ENCODE measurements at regions not wholly inside any gene's neighbourhood (a gene's known extent, or its start where the extent isn't known, plus 50 kb on each side); places are given as distances from the start of the nearest gene placed in this dataset.

DNA sequence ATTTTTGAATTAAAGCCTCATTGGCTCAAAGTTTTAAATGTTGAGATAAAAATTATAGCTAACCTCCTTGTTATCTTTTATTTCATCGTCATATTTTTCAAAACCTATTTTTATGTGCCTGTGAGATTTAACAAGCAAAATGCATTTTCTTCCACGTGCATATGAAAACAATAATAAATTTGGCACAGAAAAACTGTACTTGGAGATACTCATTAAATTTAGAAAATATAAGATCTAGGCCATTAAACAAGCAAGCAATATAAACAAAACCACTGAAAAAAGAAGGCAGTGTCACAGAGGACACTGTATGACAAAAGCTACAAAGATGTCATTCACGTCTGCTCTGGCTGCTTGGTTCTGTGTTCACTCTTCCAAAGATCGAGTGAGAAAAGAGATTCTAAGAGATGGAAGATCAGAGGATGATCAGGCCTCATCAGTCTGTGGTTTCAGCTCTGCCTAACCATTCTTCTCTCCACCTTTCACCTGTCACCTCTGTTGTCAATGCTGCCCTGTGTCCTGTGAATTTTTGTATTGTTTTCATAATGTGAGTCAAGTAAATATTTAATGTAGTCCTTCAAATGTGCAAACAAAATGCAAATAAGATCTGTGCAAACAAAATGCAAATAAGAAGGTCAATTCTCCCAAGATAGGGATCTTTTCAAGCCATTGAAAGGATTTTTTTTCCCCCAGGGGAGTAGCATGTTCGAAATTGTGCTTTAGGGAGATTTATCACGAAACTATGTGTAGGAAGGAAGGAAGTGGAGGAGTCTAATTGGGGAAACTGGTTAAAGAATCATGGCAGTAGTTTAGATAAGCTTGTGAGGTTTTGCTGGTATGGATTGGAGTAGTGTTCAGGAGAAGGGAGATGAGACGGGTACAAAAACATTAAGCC lies 138.7 kb upstream of the RBMS1 start:
- DNase-seq: no peak

DNA sequence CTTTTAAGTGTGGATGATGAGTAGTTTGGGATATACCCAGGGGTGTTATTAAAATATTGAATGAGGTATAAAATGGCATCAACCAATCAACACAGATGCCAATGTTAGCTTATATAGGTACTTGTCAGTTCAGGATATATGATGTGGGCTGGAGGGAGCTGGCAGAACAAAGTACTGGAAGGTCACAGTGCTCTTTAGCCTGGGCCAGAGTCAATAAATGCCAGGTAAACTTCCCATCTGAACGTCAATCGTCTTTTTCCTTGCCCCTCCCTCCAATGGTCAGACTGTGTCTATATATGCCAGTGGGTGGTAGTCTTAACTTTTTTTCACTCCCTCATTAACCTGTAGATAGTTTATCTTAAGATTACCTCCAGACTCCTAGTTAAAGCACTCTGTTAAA lies 140.8 kb upstream of the RBMS1 start:
- DNase-seq: no peak

DNA sequence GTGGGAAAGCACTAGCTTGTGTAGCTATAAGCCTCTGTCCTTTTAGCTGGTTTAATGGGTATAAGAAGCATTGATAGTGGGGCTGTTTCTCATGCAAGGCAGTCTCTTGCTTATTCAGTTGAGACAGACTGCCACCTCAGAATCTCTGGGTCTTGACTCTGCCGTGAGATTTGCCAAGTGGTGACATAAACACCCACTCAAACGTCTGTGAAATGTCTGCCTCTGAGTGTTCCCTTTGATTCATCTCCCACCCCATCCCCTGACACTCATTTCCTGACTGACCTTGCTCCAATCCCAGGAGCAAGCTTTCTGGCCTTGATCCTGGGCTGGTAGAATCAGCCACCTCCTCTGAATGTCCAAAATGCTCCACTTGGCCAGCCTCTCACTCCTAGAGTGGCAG lies 141.9 kb upstream of the RBMS1 start:
- no peak for DNase-seq

DNA sequence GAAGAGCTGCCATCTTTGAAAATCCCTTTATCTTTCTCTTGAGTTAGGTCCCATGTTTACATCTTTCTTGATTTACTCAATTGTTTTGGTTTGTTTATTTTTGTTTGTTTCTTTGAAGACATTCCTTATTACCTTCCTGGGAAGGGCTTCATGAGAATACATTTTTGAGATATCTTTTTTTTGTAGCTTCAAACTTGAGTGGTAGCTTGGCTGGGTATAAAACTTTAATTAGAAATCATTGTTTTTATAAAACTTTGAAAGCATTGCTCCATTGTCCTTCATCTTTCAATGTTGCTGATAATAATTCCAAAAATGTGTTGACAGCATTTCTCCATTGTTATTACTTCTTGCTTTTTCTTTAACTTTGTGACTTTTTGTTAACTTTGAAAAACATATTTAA lies 145.9 kb upstream of the RBMS1 start:
- no peak for DNase-seq

DNA sequence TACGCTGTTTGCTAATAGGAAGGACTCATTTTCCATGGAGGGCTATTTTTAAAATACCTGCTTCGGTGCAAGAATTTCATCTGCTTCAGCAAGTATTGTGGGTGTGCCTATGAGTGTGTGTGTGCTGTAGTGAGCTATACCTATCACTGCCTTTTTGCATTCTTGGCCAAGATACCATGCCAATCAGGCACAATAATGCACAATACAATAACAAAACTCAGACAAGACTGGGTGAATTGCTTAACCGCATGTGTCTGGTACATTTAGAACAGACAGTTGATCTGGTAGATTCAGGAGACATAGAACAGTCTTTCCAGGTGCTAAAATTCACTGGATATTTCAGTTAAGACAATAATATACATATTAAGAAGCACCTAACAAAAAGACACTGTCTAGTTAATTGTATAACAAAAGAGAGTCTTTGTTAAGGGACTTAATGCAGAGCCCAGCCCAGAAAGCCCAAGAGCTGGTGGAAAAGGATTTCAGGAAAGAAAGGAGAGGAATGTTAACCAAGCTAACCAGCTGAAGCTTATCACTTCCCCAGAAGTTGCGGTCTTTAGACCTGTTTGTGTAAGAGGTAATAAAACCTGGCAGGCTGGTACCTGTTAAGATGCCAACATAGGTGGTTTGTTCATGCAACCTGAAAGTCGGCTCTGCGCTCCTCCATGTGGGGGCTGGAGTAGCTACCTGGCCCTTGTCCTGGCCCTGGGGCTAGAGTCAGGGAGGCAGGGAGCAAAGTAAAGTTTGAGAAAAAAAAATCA lies 153.3 kb upstream of the RBMS1 start:
- no peak for DNase-seq

DNA sequence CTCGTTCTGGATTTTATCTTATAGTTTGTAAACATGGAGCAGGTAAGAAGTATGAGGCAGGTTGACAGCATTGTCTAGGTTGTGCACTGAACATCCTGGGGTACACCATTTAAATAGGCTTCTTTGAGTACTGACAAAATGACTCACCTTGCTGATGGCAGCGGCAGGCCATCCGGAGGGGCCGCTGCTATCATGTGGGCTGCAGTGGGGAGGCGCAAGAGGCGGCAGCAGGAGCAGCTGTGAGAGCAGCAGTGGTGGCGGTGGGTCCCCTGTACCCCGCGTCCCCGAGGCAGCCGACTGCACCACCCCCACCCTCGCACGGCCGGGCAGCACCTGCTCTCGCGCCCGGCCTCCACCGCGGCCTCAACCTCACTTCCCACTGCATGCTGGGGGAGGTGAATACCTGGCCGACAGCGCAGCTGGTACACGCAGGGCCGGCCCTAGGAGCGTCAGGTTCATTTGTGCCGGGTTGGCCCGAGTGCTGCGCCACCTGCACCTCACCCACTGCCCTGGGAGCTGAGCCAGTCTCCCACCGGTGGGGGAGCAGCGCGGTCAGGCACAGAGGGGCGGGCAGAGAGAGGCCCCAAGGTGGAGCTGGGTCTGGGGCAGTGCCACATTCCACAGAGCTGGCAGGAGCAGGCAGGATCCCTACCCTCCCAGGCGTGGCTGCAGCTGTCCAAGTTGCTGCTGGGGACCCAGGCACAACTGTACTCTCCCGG lies 154.5 kb upstream of the RBMS1 start:
- no peak for DNase-seq

DNA sequence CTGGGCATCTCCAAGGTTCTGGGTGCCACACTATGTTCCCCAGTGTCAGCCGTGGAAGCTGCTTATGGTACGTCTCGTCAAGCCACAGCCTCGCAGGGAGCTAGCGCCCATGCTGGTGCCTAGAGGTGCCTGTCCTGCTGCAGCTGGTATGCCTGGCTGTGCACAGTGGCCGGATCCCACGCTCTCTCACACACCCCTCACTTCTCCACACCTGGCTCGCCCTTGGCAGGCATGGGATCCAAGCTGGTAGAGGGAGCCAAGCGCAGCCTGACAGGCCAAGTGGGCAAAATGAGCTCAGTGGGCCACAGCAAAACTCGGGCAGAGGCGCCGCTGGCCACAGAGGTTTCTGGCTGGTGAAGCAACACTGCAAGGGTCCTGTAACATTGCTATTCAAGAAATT lies 156.1 kb upstream of the RBMS1 start:
- DNase-seq: no peak

DNA sequence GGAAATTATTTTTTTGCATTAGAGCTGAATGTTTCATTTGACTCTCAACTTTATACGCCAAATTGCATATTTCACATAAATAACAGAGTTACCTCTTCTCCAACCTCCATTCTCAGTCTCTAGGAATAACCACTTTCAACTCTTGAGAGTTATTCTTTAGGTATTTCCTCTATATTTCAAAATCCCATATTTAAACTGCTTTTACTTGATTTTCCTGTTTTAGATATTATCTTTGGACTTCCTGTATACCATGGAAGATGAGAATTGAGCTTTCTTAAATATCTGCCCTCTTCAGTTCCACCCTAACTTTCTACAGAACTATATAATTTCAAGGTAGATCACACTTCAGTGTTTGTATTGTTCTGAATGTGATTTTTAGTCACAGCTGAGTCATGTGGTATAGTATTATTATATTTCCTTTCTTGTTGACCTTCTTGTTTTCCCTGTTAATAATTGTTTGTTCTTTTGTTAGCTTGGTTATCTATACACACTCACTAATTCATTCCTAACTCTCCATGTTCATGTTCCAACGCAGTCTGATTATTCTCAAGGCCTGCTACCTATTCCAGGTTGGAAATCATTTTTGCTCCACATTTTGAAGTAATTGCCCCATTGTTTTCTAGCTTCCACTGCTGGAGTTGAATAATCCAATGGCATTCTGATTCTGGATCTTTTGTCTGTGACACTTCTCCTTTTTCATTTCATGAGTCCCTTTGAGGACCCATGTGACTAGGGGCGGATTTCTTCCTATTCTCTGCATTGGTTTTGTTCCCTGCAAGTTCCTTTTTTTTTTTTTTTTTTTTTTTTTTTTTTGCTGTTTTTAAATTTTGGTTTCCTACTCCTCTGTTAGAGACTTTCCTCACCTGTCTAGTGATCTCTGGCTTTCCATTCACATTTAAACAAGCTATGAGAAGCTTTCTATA lies 156.8 kb upstream of the RBMS1 start:
- DNase-seq: no peak

DNA sequence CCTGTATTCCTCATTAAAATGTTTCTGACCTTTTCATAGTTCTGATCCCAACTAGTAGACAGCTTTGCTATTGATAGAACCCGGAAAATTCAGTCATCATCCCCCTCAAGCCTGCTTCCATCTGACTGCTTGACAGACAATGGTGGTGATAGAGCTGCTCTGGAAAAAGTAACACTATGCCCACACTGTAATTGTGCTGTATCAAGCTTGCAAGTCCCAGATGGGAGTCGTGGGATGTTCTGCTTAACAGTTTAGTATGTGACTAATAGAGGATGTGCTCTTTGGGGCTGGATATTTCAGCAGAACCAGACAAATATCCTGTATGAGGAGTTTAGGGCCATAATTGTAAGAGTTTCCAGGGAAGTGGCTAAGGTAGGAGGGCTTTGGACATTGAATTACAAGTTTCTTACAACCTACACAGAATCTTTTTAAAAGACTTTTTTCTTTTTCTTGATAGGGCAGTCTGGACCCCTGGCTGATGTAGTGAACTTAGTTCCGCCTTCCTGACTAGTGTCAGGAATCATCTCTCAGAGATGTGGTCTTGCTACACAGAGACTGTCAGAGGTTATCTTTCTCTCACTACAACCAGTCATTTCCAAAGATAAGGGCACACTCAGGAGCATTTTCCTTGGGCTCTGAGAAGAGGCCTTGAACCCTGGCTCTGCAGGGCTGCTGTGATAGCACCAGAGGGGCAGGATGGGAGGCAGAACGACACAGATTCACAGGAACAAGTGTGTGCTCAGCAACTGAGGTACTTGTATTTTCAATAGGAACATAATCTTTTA lies 158.0 kb upstream of the RBMS1 start:
- DNase-seq: no peak

DNA sequence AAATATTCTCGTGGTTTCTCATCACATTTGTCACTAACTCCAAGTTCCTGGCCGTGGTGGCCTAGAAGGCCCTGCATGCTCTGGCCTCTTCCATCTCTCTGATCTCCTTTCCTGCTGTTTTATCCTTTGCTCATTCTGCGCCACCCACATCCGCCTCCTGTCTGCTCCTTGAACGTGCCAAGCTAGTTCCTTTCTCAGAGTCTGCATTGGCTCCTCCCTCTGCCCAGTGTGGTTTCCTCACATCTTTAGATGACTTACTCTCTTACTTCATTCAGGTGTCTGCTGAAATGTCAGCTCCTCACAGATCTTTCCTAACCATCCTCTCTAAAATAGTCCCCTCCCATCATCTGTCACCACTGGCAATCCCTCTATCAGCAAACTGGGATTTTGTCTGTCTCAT lies 158.6 kb upstream of the RBMS1 start:
- DNase-seq: no peak

DNA sequence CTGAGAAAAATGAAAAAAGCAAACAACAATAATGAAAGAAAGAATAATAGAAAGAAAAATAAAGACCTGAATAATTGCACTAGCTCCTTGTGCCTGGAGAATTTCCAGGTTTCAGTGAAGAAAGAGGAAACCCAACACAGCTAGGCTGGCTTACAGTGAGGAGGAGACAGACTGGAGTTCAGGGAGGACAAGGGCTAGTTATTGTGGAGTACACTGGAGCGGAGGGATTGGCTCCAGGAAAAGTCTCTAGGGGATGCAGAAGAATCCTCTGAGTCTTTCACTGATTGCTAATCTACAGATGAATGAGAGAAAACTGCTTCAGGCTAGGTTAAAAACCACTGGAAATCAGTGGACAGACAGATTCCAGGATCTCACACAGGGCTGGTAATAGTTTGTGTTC lies 163.6 kb upstream of the RBMS1 start:
- DNase-seq: no peak

DNA sequence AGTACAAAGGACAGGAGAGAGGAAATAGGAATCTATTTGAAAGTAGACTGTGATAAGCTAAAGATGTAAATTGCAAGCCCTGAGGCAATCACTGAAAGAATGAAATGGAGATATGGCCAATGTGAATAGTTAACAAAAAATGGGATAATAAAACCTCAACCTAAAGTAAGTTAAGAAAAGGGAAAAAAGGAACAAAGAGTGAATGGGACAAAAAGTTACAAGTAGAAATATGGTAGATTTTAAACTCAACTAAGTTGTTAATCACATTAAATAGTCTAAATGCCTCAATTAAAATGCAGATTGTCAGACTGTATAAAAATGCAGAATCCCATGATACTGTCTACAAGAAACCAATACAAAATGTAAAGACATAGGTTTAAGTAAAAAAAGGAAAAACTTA lies 165.2 kb upstream of the RBMS1 start:
- no peak for DNase-seq

DNA sequence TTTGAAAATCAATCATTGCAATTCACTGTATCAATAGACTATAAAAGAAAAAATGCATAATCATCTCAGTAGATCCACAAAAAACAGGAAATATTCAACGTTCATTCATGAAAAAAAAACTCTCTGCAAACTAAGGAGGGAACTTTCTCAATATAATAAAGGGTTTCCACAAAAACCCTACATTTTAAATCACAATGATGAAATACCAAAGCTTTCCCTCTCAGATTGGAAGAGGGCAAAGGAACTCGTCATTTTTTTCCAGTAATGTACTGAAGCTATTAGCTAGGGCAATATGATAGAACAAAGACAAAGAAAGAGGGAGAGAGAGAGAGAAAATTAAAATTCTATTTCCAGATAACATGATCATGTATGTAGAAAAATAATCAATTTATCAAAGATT lies 167.1 kb upstream of the RBMS1 start:
- DNase-seq: no peak

DNA sequence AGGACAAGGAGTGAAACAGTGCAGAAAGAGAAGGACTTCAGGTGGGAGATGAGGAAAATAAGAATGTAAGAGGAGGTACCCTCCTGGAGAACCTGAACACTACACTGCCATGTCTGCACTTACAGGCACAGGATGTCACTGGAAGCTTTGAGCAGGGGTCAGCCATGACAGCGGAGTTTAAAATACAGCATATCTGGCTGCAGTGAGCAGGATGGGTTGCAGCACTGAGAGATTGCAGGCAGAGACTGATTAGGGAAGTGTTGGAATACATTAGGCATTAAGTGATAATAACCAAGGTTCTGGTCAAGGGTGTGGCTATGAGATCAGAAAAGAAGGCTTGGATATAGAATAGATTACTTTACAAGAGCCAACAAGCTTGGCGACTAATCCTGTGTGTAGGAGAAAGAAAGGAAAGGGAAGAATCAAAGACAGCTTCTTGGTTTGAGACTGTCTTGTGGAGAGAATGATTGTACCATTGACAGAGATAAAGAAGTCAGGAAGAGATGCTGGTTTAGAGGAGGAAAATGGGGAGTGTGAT lies 171.1 kb upstream of the RBMS1 start:
- no peak for DNase-seq

DNA sequence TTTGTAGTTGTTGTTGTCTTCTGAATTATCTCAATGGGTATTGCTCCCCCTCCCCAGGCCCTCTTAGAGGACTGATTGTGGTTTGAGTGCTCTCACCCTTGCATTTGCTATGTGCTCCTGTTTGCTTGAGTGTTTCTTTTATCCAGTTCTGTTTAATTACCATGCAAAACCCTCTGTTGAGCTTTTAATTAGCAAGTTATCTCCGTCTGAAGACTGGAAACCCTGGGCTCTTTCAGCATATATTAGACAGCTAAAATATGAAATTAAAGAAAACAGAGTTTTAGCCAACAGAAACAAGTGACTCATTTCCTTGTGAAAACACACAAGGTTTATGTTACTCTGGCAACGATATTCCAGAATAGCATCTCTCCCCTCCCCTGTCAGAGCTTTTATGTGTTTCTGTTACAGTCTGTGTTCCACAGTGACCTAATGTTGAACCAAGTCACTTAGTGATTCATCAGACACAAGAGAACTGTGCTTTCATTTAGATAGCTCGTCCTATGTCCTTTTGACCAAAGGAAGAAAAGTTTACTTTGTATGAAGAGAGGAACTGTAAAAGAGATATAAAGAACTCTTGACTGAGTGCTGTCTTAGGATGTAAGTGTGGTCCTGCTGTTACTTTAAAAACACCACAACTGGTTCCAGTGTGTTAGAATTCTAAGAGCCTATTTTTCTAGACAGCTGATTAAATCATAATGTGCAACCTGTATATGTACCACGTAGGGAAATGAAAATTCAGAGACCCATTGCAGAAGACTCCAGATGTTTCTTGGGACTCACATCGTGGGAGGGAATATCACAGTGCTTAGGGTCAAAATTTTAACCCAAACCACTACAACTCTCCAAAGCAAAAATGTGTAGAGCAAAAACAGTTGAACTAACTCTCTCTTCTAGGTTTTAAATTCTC lies 172.8 kb upstream of the RBMS1 start:
- DNase-seq: no peak

DNA sequence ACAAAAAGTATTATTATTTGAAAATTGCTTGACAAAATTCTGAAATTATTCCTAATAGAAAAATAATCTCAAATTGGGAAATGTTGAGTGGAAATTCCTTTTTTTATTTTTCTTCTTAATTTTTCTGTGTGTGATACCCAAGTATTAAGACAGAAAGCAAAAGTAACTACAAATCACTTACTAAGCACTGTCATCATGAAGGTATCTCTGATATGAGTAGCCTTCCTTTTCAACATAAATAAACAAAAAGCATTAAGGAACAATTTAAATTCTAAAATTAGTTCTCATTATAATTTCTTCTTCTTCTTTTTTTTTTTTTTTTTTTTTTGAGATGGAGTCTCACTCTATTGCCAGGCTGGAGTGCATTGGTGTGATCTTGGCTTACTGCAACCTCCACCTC lies 174.2 kb upstream of the RBMS1 start:
- DNase-seq: no peak

DNA sequence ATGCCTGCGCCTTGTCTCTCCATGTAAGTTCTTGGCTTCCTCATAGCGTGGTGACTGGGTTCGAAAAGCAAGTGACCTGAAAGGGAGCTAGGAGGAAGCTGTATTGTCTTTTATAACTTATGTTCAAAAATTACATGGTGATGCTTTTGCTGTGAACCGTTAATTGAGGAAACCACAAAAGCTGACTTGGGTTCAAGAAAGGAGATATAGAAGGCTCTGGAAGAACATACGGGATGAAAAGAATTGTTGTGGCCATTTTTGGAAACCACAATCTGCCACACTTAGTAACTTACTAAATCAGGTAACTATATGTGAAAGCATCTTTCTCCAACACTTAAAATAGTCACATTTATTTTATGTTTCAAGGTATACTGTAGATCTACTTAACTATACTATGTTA lies 177.0 kb upstream of the RBMS1 start:
- DNase-seq: no peak

DNA sequence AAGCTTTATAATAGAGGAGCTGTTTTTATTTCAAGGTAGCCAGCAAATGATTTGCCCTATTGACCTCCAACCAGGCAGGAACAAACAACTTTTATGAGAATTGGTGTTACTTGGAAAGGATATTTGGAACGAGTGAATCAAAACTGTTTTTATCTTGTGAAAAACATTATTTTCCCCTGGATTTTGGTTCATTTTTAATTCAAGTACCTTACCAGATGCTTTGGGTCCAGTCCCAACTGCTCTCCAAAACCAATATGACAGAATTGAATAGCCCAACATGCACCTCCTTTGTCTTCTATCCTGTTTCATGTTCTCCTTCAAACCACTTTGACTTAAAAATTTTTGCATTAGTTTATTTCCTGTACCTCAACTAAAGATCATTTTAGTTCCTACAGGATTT lies 178.6 kb upstream of the RBMS1 start:
- no peak for DNase-seq

DNA sequence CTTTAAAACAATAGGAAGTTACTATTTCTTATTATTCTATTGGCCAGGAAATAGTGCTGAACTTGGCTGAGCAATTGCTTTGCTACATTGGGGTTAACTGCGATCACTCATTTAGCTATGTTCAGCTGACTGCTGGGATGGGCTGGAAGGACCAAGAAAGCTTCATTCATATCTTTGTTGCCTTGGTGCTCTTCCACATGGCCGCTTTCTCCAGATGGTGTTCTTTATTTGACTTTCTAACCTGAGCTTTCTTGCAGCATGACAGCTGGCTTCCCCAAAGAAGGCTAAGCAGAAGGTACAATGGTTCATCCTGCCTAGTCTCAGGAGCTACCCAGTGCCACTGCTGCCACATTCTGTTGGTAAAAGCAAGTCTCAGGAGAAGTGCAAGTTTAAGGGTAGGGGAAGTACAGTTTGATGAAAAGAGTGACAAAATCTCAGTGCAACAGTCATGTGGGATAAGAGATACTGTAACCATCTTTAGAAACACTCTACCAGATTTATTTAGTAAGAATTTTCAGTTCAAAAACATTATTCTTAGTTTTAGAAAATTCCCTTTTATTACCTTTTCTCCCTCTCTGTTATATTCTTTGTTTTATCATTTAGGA lies 180.6 kb upstream of the RBMS1 start:
- no peak for DNase-seq

DNA sequence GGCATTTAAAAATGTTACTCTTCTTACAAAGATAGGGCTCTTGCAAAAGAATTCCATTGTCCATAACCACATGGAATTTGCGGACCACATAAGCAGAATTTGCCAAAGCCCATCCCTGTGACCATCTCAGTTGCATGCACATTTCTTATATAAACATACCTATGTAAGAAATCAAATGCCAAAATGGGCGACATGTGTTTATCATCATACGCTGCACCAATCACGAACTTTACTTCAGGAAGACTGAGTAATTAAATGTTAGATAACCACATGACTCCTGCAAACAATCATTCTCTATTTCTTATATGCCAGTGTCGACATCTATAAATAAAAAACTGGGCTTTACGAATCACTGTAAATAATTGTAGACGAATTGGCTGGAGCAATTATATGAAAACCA lies 186.1 kb upstream of the RBMS1 start:
- no peak for DNase-seq
